Activated CD8-positive, alpha-beta T cell treated with anti-CD3 and anti-CD28 coated beads for 36 hours (primary cell): ENCODE measurements at regions not wholly inside any gene's neighbourhood (a gene's known extent, or its start where the extent isn't known, plus 50 kb on each side); places are given as distances from the start of the nearest gene placed in this dataset.

Experiments used
- ATAC-seq: fragments of 200-7000 bp; cut with Tn5 transposase; one replicate; pipeline ENCODE4 v1.10.0; 2021; ENCODE audit warnings: mild to moderate bottlenecking, moderate library complexity
- CTCF ChIA-PET: fragments of 350-600 bp; sonication (Branson Sonifier 250); formaldehyde crosslinking; loops from one replicate; lab custom pipeline; 2021; ENCODE audit warnings: antibody characterized with exemption; lab: Charles Lee
- POLR2A ChIA-PET: fragments of 350-600 bp; sonication (Branson Sonifier 250); formaldehyde crosslinking; loops from one replicate; lab custom pipeline; 2021; ENCODE audit warnings: antibody characterized with exemption; lab: Charles Lee
- DNase-seq: peaks from one replicate; pipeline ENCODE4 v3.0.0-alpha.2; 2020
- H3K27ac Mint-ChIP-seq: one replicate; pipeline ENCODE4 v1.8.0; 2021; ENCODE audit warnings: mild to moderate bottlenecking, mixed read lengths
- H3K27me3 Mint-ChIP-seq: one replicate; pipeline ENCODE4 v1.8.0; 2021; ENCODE audit warnings: mixed read lengths
- H3K36me3 Mint-ChIP-seq: one replicate; pipeline ENCODE4 v1.8.0; 2021; ENCODE audit warnings: low read depth, mixed read lengths
- H3K4me1 Mint-ChIP-seq: one replicate; pipeline ENCODE4 v1.8.0; 2021; ENCODE audit warnings: low read depth, mixed read lengths
- H3K4me3 Mint-ChIP-seq: one replicate; pipeline ENCODE4 v1.8.0; 2021; ENCODE audit warnings: mild to moderate bottlenecking, moderate library complexity, mixed read lengths
- H3K9me3 Mint-ChIP-seq: one replicate; pipeline ENCODE4 v1.8.0; 2021; ENCODE audit warnings: mixed read lengths
- CTCF ChIP-seq: fragments of 200-600 bp; IDR thresholded peaks from one replicate; pipeline ENCODE4 v1.8.0; 2022; ENCODE audit warnings: antibody characterized with exemption, mild to moderate bottlenecking
- intact Hi-C: fragments of 100-400 bp; cut with micrococcal nuclease; formaldehyde crosslinking; loops from one replicate; pipeline ENCODE4 v1.10.0; 2022

GRCh38 chr6:170063851-170064602, 226.9 kb downstream of the DLL1 start:
- intact Hi-C loops: no loop called here
- H3K9me3 Mint-ChIP-seq: no peaks in the 10 kb centered on the region
- DNase-seq (no peak), ATAC-seq (no peak)
- no peaks in the 10 kb centered on the region for H3K36me3 Mint-ChIP-seq
- peaks cover 3% of the 10 kb centered on the region for H3K27me3 Mint-ChIP-seq
- no peak for TF ChIP-seq CTCF
- POLR2A ChIA-PET: no interaction called here
- no peak overlapping the region for H3K27ac Mint-ChIP-seq
- no peaks in the 10 kb centered on the region for H3K4me1 Mint-ChIP-seq
- H3K4me3 Mint-ChIP-seq: no peak overlapping the region
- CTCF ChIA-PET: no interaction called here

- peaks cover 3% of the 10 kb centered on the region for H3K27me3 Mint-ChIP-seq
- ChIA-PET CTCF (no interaction called here), POLR2A (no interaction called here)
- ATAC-seq: no peak
- H3K9me3 Mint-ChIP-seq: no peaks in the 10 kb centered on the region
- H3K4me1 Mint-ChIP-seq: no peaks in the 10 kb centered on the region
- no peaks in the 10 kb centered on the region for H3K36me3 Mint-ChIP-seq
- H3K27ac Mint-ChIP-seq: no peak overlapping the region
- no peak for TF ChIP-seq CTCF
- intact Hi-C loops: no loop called here
- DNase-seq: no peak
- no peak overlapping the region for H3K4me3 Mint-ChIP-seq
These were observed 227.4 kb downstream of the DLL1 start for GRCh38 chr6:170063431-170063830.

GRCh38 chr6:170062915-170063241, 228.0 kb downstream of the DLL1 start:
- Mint-ChIP-seq H3K4me3 (no peak overlapping the region), H3K27me3 (peaks cover 3% of the 10 kb centered on the region), H3K9me3 (no peaks in the 10 kb centered on the region), H3K4me1 (no peaks in the 10 kb centered on the region), H3K36me3 (no peaks in the 10 kb centered on the region), H3K27ac (no peak overlapping the region)
- CTCF ChIA-PET: no interaction called here
- no peak for TF ChIP-seq CTCF
- DNase-seq (no peak), ATAC-seq (no peak)
- POLR2A ChIA-PET: no interaction called here
- intact Hi-C loops: no loop called here

- peaks cover 1% of the 10 kb centered on the region for H3K27me3 Mint-ChIP-seq
- no peaks in the 10 kb centered on the region for H3K4me1 Mint-ChIP-seq
- TF ChIP-seq CTCF: no peak
- CTCF ChIA-PET: no interaction called here
- no peaks in the 10 kb centered on the region for H3K9me3 Mint-ChIP-seq
- intact Hi-C loops: no loop called here
- POLR2A ChIA-PET: no interaction called here
- no peak for DNase-seq
- no peak overlapping the region for H3K4me3 Mint-ChIP-seq
- ATAC-seq: no peak
- no peak overlapping the region for H3K27ac Mint-ChIP-seq
- H3K36me3 Mint-ChIP-seq: no peaks in the 10 kb centered on the region
These were observed 228.5 kb downstream of the DLL1 start for GRCh38 chr6:170062209-170062914.

GRCh38 chr6:170058878-170059485, 231.9 kb downstream of the DLL1 start:
- ATAC-seq (no peak), DNase-seq (no peak)
- POLR2A ChIA-PET: no interaction called here
- no peaks in the 10 kb centered on the region for H3K36me3 Mint-ChIP-seq
- no peak overlapping the region for H3K4me3 Mint-ChIP-seq
- peaks cover 3% of the 10 kb centered on the region for H3K27me3 Mint-ChIP-seq
- H3K27ac Mint-ChIP-seq: no peak overlapping the region
- CTCF ChIA-PET: no interaction called here
- no peaks in the 10 kb centered on the region for H3K4me1 Mint-ChIP-seq
- no peaks in the 10 kb centered on the region for H3K9me3 Mint-ChIP-seq
- TF ChIP-seq CTCF: no peak
- intact Hi-C loops: no loop called here
